CD4-positive, CD25-positive, alpha-beta regulatory T cell (primary cell): ENCODE measurements at regions not wholly inside any gene's neighbourhood (a gene's known extent, or its start where the extent isn't known, plus 50 kb on each side); places are given as distances from the start of the nearest gene placed in this dataset.

Experiments used
- ATAC-seq, 2 donors: fragments of 150-1000 bp; cut with Tn5 transposase; one replicate each; pipeline ENCODE4 v1.10.0; 2021; ENCODE audit warnings: low read depth in 2 of 2, moderate number of reproducible peaks in 2 of 2, moderate library complexity in 1 of 2
- DNase-seq, 3 donors: peaks; one replicate each; pipeline versions ENCODE4 v3.0.0 to v3.0.0-alpha.2; 2012 to 2022; ENCODE audit warnings: mixed read lengths in 1 of 3
- H3K27ac ChIP-seq: one replicate; pipeline ENCODE4 v1.7.0; 2013; ENCODE audit warnings: mild to moderate bottlenecking, low read length; ENCODE audit not compliant: insufficient read depth, poor library complexity, severe bottlenecking
- H3K27me3 ChIP-seq: one replicate; pipeline ENCODE4 v1.7.0; 2013; ENCODE audit warnings: low read length; ENCODE audit not compliant: control insufficient read depth, insufficient read depth
- H3K36me3 ChIP-seq: one replicate; pipeline ENCODE4 v1.7.0; 2013; ENCODE audit warnings: mild to moderate bottlenecking, low read length, moderate library complexity; ENCODE audit not compliant: control insufficient read depth, insufficient read depth
- H3K4me1 ChIP-seq: 2 replicates; pipeline ENCODE4 v1.7.0; 2013; ENCODE audit warnings: mild to moderate bottlenecking, low read length; ENCODE audit not compliant: insufficient read depth, control insufficient read depth, poor library complexity, severe bottlenecking
- H3K4me3 ChIP-seq: one replicate; pipeline ENCODE4 v1.7.0; 2013; ENCODE audit warnings: low read depth, mild to moderate bottlenecking, low read length, moderate library complexity
- H3K9me3 ChIP-seq, 2 experiments: 1 replicate in 1 of 2; 2 replicates in 1 of 2; pipeline ENCODE4 v1.7.0; 2013; ENCODE audit warnings: low read length in 2 of 2, mild to moderate bottlenecking in 1 of 2, moderate library complexity in 1 of 2; ENCODE audit not compliant: control insufficient read depth in 2 of 2
- H3K27ac Mint-ChIP-seq, 3 donors: one replicate each; pipeline ENCODE4 v1.8.0; 2020 to 2022; ENCODE audit warnings: mild to moderate bottlenecking in 3 of 3, mixed read lengths in 3 of 3, moderate library complexity in 2 of 3
- H3K27me3 Mint-ChIP-seq: one replicate; pipeline ENCODE4 v1.8.0; 2022; ENCODE audit warnings: mild to moderate bottlenecking, mixed read lengths
- H3K36me3 Mint-ChIP-seq: one replicate; pipeline ENCODE4 v1.8.0; 2020; ENCODE audit warnings: mixed read lengths
- H3K4me1 Mint-ChIP-seq, 4 donors: one replicate each; pipeline ENCODE4 v1.8.0; 2020 to 2022; ENCODE audit warnings: mixed read lengths in 4 of 4, mild to moderate bottlenecking in 1 of 4
- H3K4me3 Mint-ChIP-seq, 4 donors: one replicate each; pipeline ENCODE4 v1.8.0; 2020 to 2022; ENCODE audit warnings: mild to moderate bottlenecking in 4 of 4, mixed read lengths in 4 of 4, moderate library complexity in 3 of 4
- H3K9me3 Mint-ChIP-seq, 7 donors: one replicate each; pipeline ENCODE4 v1.8.0; 2020 to 2022; ENCODE audit warnings: mixed read lengths in 7 of 7, mild to moderate bottlenecking in 3 of 7, moderate library complexity in 2 of 7

- ATAC-seq (no peak), DNase-seq (no peak)
- no peaks in the 10 kb centered on the region for H3K36me3 ChIP-seq
- no peaks in the 10 kb centered on the region for H3K4me1 ChIP-seq
- Mint-ChIP-seq H3K36me3 (no peaks in the 10 kb centered on the region), H3K4me3 (no peak overlapping the region), H3K4me1 (no peaks in the 10 kb centered on the region), H3K27me3 (no peaks in the 10 kb centered on the region), H3K27ac (no peak overlapping the region), H3K9me3 (peaks cover 0 to 7% (median 1%) of the 10 kb centered on the region in 7 donors)
- no peak overlapping the region for H3K27ac ChIP-seq
- no peaks in the 10 kb centered on the region for H3K9me3 ChIP-seq
- no peaks in the 10 kb centered on the region for H3K27me3 ChIP-seq
- H3K4me3 ChIP-seq: no peak overlapping the region
These were observed 54.4 kb upstream of the IQCM start for GRCh38 chr4:149870008-149870407.

GRCh38 chr4:149881744-149882143, 66.1 kb upstream of the IQCM start:
- H3K4me1 ChIP-seq: no peaks in the 10 kb centered on the region
- peaks cover 0 to 9% (median 0%) of the 10 kb centered on the region in 7 donors for H3K9me3 Mint-ChIP-seq
- H3K27ac Mint-ChIP-seq: no peak overlapping the region
- peaks cover 7% of the 10 kb centered on the region for H3K27me3 Mint-ChIP-seq
- no peaks in the 10 kb centered on the region for H3K36me3 Mint-ChIP-seq
- ATAC-seq: no peak
- H3K4me3 Mint-ChIP-seq: no peak overlapping the region
- H3K4me3 ChIP-seq: no peak overlapping the region
- DNase-seq: no peak
- no peak overlapping the region for H3K27ac ChIP-seq
- H3K9me3 ChIP-seq: no peaks in the 10 kb centered on the region
- H3K27me3 ChIP-seq: no peaks in the 10 kb centered on the region
- H3K4me1 Mint-ChIP-seq: no peaks in the 10 kb centered on the region
- H3K36me3 ChIP-seq: no peaks in the 10 kb centered on the region

GRCh38 chr4:149882251-149882650, 66.6 kb upstream of the IQCM start:
- no peak for ATAC-seq

DNA sequence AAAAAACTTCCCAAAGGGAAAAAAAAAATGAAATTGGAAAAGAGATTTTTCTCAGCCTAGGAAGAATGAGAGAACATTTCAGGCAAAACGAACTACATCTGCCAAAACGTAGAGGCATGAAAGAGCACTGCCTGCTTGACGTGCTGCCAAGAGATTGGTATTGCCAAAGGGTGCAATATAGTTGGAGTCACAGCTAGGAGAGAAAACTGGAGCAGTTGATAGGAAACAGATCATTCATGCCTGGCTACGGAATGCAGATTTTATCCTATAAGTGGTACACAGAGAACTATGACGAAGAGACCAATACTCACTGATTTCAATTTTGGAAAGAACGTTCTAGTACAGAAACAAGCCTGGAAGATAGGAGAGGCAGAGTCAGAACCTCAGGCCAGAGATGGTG, 68.4 kb upstream of the IQCM start:
- Mint-ChIP-seq H3K27ac (no peak overlapping the region), H3K9me3 (peaks cover 0 to 8% (median 0%) of the 10 kb centered on the region in 7 donors), H3K4me3 (no peak overlapping the region), H3K36me3 (no peaks in the 10 kb centered on the region), H3K27me3 (peaks cover 2% of the 10 kb centered on the region), H3K4me1 (no peaks in the 10 kb centered on the region)
- DNase-seq (no peak), ATAC-seq (no peak)
- Histone ChIP-seq H3K27me3 (no peaks in the 10 kb centered on the region), H3K4me1 (no peaks in the 10 kb centered on the region), H3K9me3 (no peaks in the 10 kb centered on the region), H3K27ac (no peak overlapping the region), H3K4me3 (no peak overlapping the region), H3K36me3 (no peaks in the 10 kb centered on the region)

More at GRCh38 chr4:149882251-149882650, 66.6 kb upstream of the IQCM start:
- Histone ChIP-seq H3K4me3 (no peak overlapping the region), H3K36me3 (no peaks in the 10 kb centered on the region), H3K27me3 (no peaks in the 10 kb centered on the region), H3K9me3 (no peaks in the 10 kb centered on the region), H3K4me1 (no peaks in the 10 kb centered on the region), H3K27ac (no peak overlapping the region)
- H3K27ac Mint-ChIP-seq: no peak overlapping the region
- H3K36me3 Mint-ChIP-seq: no peaks in the 10 kb centered on the region
- no peak for DNase-seq
- no peaks in the 10 kb centered on the region for H3K4me1 Mint-ChIP-seq
- peaks cover 7% of the 10 kb centered on the region for H3K27me3 Mint-ChIP-seq
- peaks cover 0 to 9% (median 0%) of the 10 kb centered on the region in 7 donors for H3K9me3 Mint-ChIP-seq
- H3K4me3 Mint-ChIP-seq: no peak overlapping the region

- H3K27ac ChIP-seq: no peak overlapping the region
- Mint-ChIP-seq H3K4me1 (no peaks in the 10 kb centered on the region), H3K27ac (no peak overlapping the region), H3K4me3 (no peak overlapping the region), H3K9me3 (peaks cover 0 to 6% (median 0%) of the 10 kb centered on the region in 7 donors), H3K27me3 (no peaks in the 10 kb centered on the region), H3K36me3 (no peaks in the 10 kb centered on the region)
- ATAC-seq: no peak
- DNase-seq: no peak
- no peaks in the 10 kb centered on the region for H3K27me3 ChIP-seq
- H3K4me1 ChIP-seq: no peaks in the 10 kb centered on the region
- no peak overlapping the region for H3K4me3 ChIP-seq
- H3K36me3 ChIP-seq: no peaks in the 10 kb centered on the region
- no peaks in the 10 kb centered on the region for H3K9me3 ChIP-seq
These were observed 69.0 kb upstream of the IQCM start for GRCh38 chr4:149884529-149885181.

GRCh38 chr4:149885896-149886295, 70.3 kb upstream of the IQCM start:
- ATAC-seq (no peak), DNase-seq (no peak)
- Mint-ChIP-seq H3K4me3 (no peak overlapping the region), H3K4me1 (no peaks in the 10 kb centered on the region), H3K36me3 (no peaks in the 10 kb centered on the region), H3K27me3 (no peaks in the 10 kb centered on the region), H3K9me3 (peaks cover 0 to 5% (median 0%) of the 10 kb centered on the region in 7 donors), H3K27ac (no peak overlapping the region)
- Histone ChIP-seq H3K4me3 (no peak overlapping the region), H3K9me3 (no peaks in the 10 kb centered on the region), H3K27ac (no peak overlapping the region), H3K4me1 (no peaks in the 10 kb centered on the region), H3K27me3 (no peaks in the 10 kb centered on the region), H3K36me3 (no peaks in the 10 kb centered on the region)

DNA sequence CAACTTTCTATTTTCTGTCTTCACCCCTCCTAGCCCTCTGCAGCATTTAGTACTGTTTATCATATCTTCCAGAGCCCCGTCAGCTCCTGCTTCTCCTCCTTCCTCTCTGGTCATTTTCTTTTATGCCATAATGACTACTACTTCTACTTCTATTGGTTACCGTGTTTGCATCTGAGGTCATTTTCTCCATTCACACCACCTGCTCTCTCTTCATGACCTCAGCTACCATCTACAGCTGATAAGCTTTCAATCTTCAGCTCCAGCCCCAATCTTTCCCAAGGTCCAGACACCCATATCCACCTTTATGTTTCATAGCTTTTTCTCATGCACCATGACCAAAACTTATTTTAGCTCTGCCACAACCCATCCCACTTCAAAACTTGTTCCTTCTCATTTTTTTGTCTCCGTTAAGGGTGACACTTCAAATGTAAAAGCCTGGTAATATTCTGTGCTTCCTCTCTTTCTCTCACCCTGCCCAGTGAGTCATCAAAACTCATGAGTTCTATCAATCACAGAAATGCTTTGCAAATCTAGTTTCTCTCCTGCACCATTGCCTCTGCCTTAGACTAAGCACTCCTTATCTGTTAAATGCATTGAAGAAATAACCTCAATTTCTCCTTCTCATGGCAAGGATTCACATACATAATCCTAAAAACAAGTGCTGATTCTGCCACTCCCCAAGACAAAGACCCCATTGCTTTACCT, 71.3 kb upstream of the IQCM start:
- DNase-seq (no peak), ATAC-seq (no peak)
- Histone ChIP-seq H3K27me3 (no peaks in the 10 kb centered on the region), H3K36me3 (no peaks in the 10 kb centered on the region), H3K9me3 (no peaks in the 10 kb centered on the region), H3K27ac (no peak overlapping the region), H3K4me1 (no peaks in the 10 kb centered on the region), H3K4me3 (no peak overlapping the region)
- H3K27ac Mint-ChIP-seq: no peak overlapping the region
- no peaks in the 10 kb centered on the region for H3K27me3 Mint-ChIP-seq
- peaks cover 0 to 4% (median 0%) of the 10 kb centered on the region in 7 donors for H3K9me3 Mint-ChIP-seq
- H3K4me1 Mint-ChIP-seq: no peaks in the 10 kb centered on the region
- H3K4me3 Mint-ChIP-seq: no peak overlapping the region
- no peaks in the 10 kb centered on the region for H3K36me3 Mint-ChIP-seq

DNA sequence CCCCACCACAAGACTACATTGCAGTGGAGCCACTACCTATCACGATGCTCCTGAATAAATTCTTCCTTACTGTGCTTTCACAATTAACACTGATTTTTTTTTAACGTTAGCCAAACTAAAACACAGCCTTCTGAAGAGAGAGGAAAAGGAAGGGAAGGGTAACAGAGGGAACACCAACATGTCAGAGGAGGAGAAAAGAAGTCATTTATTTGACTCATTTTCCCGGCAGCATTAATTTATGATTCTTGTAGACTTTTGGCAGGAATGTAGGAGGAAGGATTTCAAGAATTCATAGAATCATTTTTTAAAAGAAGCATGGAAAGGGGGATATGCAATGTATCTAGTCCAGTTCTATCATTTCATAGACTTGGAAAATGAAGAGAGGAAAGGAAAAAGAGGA, 74.3 kb upstream of the IQCM start:
- H3K27ac ChIP-seq: no peak overlapping the region
- no peak overlapping the region for H3K4me3 ChIP-seq
- no peaks in the 10 kb centered on the region for H3K36me3 ChIP-seq
- Mint-ChIP-seq H3K9me3 (peaks cover 0 to 2% (median 0%) of the 10 kb centered on the region in 7 donors), H3K4me3 (no peak overlapping the region), H3K4me1 (no peaks in the 10 kb centered on the region), H3K27ac (no peak overlapping the region), H3K27me3 (peaks cover 4% of the 10 kb centered on the region), H3K36me3 (no peaks in the 10 kb centered on the region)
- ATAC-seq: no peak
- no peaks in the 10 kb centered on the region for H3K27me3 ChIP-seq
- H3K9me3 ChIP-seq: no peaks in the 10 kb centered on the region
- DNase-seq: no peak
- H3K4me1 ChIP-seq: no peaks in the 10 kb centered on the region
